ENCODE measurements at regions not wholly inside any gene's neighbourhood (a gene's known extent, or its start where the extent isn't known, plus 50 kb on each side); places are given as distances from the start of the nearest gene placed in this dataset.

- ATAC-seq, result no peak
- no peaks in the 10 kb centered on the region for H3K4me1 ChIP-seq (replicated peaks in 1 of 2; ENCODE audit: control insufficient read depth in 2 of 2, insufficient read depth in 2 of 2, low read length in 2 of 2)
- no peak overlapping the region for H3K4me3 ChIP-seq
- POLR2A ChIA-PET, result no interaction called here
- no peaks in the 10 kb centered on the region for H3K9me1 ChIP-seq (ENCODE audit: control insufficient read depth, insufficient read depth, low read length)
- H3K27me3 ChIP-seq (ENCODE audit: control insufficient read depth in 2 of 2, insufficient read depth in 2 of 2, low read length in 2 of 2), result no peaks in the 10 kb centered on the region
- DNase-seq (ENCODE audit: extremely low read depth in 1 of 4, low spot score in 3 of 4), result no peak
- CTCF ChIA-PET (ENCODE audit: low intra/inter-chr PET ratio), result no interaction called here
- 0% methylated on average over 3 of the region's 3 CpGs for WGBS (ENCODE audit: insufficient coverage, low coverage, missing lambda C conversion rate)
- no peak for TF ChIP-seq ILK (tag; IDR thresholded peaks at IDR 0.05; ENCODE audit: borderline replicate concordance, low read depth)
- no peaks in the 10 kb centered on the region for H4K20me1 ChIP-seq (replicated peaks; ENCODE audit: control insufficient read depth, insufficient read depth, low read length)
- H3K4me2 ChIP-seq (ENCODE audit: insufficient read depth, low read length), result no peak overlapping the region
- H3K79me2 ChIP-seq (ENCODE audit: control insufficient read depth, insufficient read depth, low read length), result no peaks in the 10 kb centered on the region
- intact Hi-C loops (cut with micrococcal nuclease), result no loop called here
- no peak overlapping the region for H2AFZ ChIP-seq (ENCODE audit: low read depth, low read length)
- FAIRE-seq, result no peak
- no peak overlapping the region for H3K27ac ChIP-seq (ENCODE audit: extremely low read depth, low read depth, low read length)
- in situ Hi-C loops (cut with MboI), result no loop called here
- H3K36me3 ChIP-seq (ENCODE audit: control insufficient read depth, insufficient read depth, low read length), result no peaks in the 10 kb centered on the region
- no peaks in the 10 kb centered on the region for H3K9me3 ChIP-seq (replicated peaks; ENCODE audit: control insufficient read depth, insufficient read depth, low read depth, low read length)
- no TSS peak for BruUV-seq (replicated peaks)
- no peak overlapping the region for H3K9ac ChIP-seq (ENCODE audit: insufficient read depth in 1 of 2, low read depth in 2 of 2, low read length in 2 of 2)
These were observed 62.0 kb upstream of the SMLR1 start for GRCh38 chr6:130765181-130765727.

GRCh38 chr6:130766239-130767144, 60.7 kb upstream of the SMLR1 start:
- H3K27ac ChIP-seq (ENCODE audit: extremely low read depth, low read depth, low read length), result no peak overlapping the region
- no peaks in the 10 kb centered on the region for H3K4me1 ChIP-seq (replicated peaks in 1 of 2; ENCODE audit: control insufficient read depth in 2 of 2, insufficient read depth in 2 of 2, low read length in 2 of 2)
- H3K9ac ChIP-seq (ENCODE audit: insufficient read depth in 1 of 2, low read depth in 2 of 2, low read length in 2 of 2), result no peak overlapping the region
- no peak for TF ChIP-seq EHMT2 (IDR thresholded peaks at IDR 0.05)
- no peak for TF ChIP-seq MTF1 (CRISPR knock-in tag; IDR thresholded peaks at IDR 0.05; ENCODE audit: borderline replicate concordance)
- no peak for TF ChIP-seq SRSF3 (IDR thresholded peaks at IDR 0.05; ENCODE audit: insufficient read depth, low read length)
- TF ChIP-seq ILF3 (IDR thresholded peaks at IDR 0.05; ENCODE audit: borderline replicate concordance), result no peak
- TF ChIP-seq ZNF764 (CRISPR knock-in tag; IDR thresholded peaks at IDR 0.05; ENCODE audit: low read depth), result no peak
- TF ChIP-seq ARID2 (IDR thresholded peaks at IDR 0.05), result no peak
- no peak for TF ChIP-seq CAMTA2 (CRISPR knock-in tag; conservative IDR thresholded peaks at IDR 0.05)
- TF ChIP-seq FOXJ2 (tag; IDR thresholded peaks at IDR 0.05), result no peak
- no peak for TF ChIP-seq VEZF1 (CRISPR knock-in tag; IDR thresholded peaks at IDR 0.05)
- TF ChIP-seq PTBP1 (IDR thresholded peaks at IDR 0.05; ENCODE audit: low read depth, low read length), result no peak
- no peak for TF ChIP-seq MBD2 (IDR thresholded peaks at IDR 0.05; ENCODE audit: borderline replicate concordance, low read depth)
- TF ChIP-seq NCOA1 (IDR thresholded peaks at IDR 0.05; ENCODE audit: low read depth), result no peak
- TF ChIP-seq ZC3H8 (IDR thresholded peaks at IDR 0.05), result no peak
- TF ChIP-seq ZFX (CRISPR knock-in tag; IDR thresholded peaks at IDR 0.05), result no peak
- no peak for TF ChIP-seq ZNF695 (CRISPR knock-in tag; IDR thresholded peaks at IDR 0.05)
- no peaks in the 10 kb centered on the region for H3K79me2 ChIP-seq (ENCODE audit: control insufficient read depth, insufficient read depth, low read length)
- in situ Hi-C loops (cut with MboI) (no loop called here), intact Hi-C loops (cut with micrococcal nuclease) (no loop called here)
- no peak overlapping the region for H3K4me3 ChIP-seq
- no peaks in the 10 kb centered on the region for H3K36me3 ChIP-seq (ENCODE audit: control insufficient read depth, insufficient read depth, low read length)
- H4K20me1 ChIP-seq (replicated peaks; ENCODE audit: control insufficient read depth, insufficient read depth, low read length), result no peaks in the 10 kb centered on the region
- H2AFZ ChIP-seq (ENCODE audit: low read depth, low read length), result no peak overlapping the region
- no peaks in the 10 kb centered on the region for H3K9me3 ChIP-seq (replicated peaks; ENCODE audit: control insufficient read depth, insufficient read depth, low read depth, low read length)
- no TSS peak for BruUV-seq (replicated peaks)
- ChIA-PET POLR2A (interaction anchor here (0.6 kb wide), 1 partner anchor 305 kb away, joined by 3 read pairs; no protein-coding TSS in a partner anchor), CTCF (ENCODE audit: low intra/inter-chr PET ratio) (no interaction called here)
- 0% methylated on average over 7 of the region's 7 CpGs for WGBS (ENCODE audit: insufficient coverage, low coverage, missing lambda C conversion rate)
- H3K4me2 ChIP-seq (ENCODE audit: insufficient read depth, low read length), result no peak overlapping the region
- no peaks in the 10 kb centered on the region for H3K9me1 ChIP-seq (ENCODE audit: control insufficient read depth, insufficient read depth, low read length)
- H3K27me3 ChIP-seq (ENCODE audit: control insufficient read depth in 2 of 2, insufficient read depth in 2 of 2, low read length in 2 of 2), result no peaks in the 10 kb centered on the region
- FAIRE-seq, result no peak
- ATAC-seq, result no peak
- no peak for DNase-seq (ENCODE audit: extremely low read depth in 1 of 4, low spot score in 3 of 4)
